HepG2 (cell line): ENCODE measurements at regions not wholly inside any gene's neighbourhood (a gene's known extent, or its start where the extent isn't known, plus 50 kb on each side); places are given as distances from the start of the nearest gene placed in this dataset.

ENCODE experiments used
- ATAC-seq: fragments of 200-7000 bp; cut with Tn5 transposase; 3 replicates; pipeline ENCODE4 v1.9.1; 2020; ENCODE audit warnings: mild to moderate bottlenecking, moderate library complexity
- BruUV-seq: library from RNA; stranded (reverse); fragments of 400-500 nt; replicated peaks from 2 replicates; lab custom pipeline; 2021; lab: Mats Ljungman, UMichigan
- CTCF ChIA-PET: fragments of 300-600 bp; formaldehyde crosslinking; extraction: SDS; loops from one replicate; lab custom pipeline; 2021; ENCODE audit warnings: low total read pairs, inconsistent platforms, low intra/inter-chr PET ratio; lab: Yijun Ruan, JAX
- POLR2A ChIA-PET: fragments of 350-600 bp; sonication (Branson Sonifier 250); formaldehyde crosslinking; loops from one replicate; lab custom pipeline; 2020; ENCODE audit warnings: antibody characterized with exemption, inconsistent platforms; lab: Yijun Ruan, JAX
- DNase-seq: peaks from one replicate; pipeline ENCODE4 v3.0.0-alpha.2; 2015; ENCODE audit warnings: low spot score
- FAIRE-seq: peaks from 3 replicates; lab custom pipeline; 2011; peaks lifted over from hg19 to GRCh38; lab: Jason Lieb, UNC
- H2AFZ ChIP-seq: one replicate; pipeline ENCODE4 v1.6.1; 2011; ENCODE audit warnings: low read length, inconsistent platforms
- H3K27ac ChIP-seq: fragments of 300-600 bp; 3 replicates; pipeline ENCODE4 v1.8.0; 2011; ENCODE audit warnings: mixed run types, mild to moderate bottlenecking, mixed read lengths, low read length, inconsistent platforms; ENCODE audit not compliant: insufficient read depth; ENCODE audit errors: extremely low read length
- H3K27me3 ChIP-seq, 2 experiments: fragments of 200-600 bp in 1 of 2; 2 replicates in 1 of 2; 3 replicates in 1 of 2; pipeline versions ENCODE4 v1.6.0 to v1.8.0; 2011; ENCODE audit warnings: low read length in 2 of 2, mild to moderate bottlenecking in 2 of 2, moderate library complexity in 2 of 2, inconsistent platforms in 1 of 2; ENCODE audit not compliant: insufficient read depth in 2 of 2, control insufficient read depth in 1 of 2
- H3K36me3 ChIP-seq, 2 experiments: fragments of 200-600 bp in 1 of 2; replicated peaks in 1 of 2; 2 replicates in 1 of 2; 3 replicates in 1 of 2; pipeline versions ENCODE4 v1.5.1 to v1.8.0; 2011; ENCODE audit warnings: low read length in 2 of 2, inconsistent platforms in 1 of 2; ENCODE audit not compliant: insufficient read depth in 2 of 2, control insufficient read depth in 1 of 2
- H3K4me1 ChIP-seq: 2 replicates; pipeline ENCODE4 v1.5.1; 2012; ENCODE audit warnings: low read length, inconsistent platforms; ENCODE audit not compliant: insufficient read depth
- H3K4me2 ChIP-seq: 2 replicates; pipeline ENCODE4 v1.6.0; 2011; ENCODE audit warnings: low read depth, low read length, inconsistent platforms
- H3K4me3 ChIP-seq, 3 experiments: fragments of 200-600 bp in 1 of 3; sonication (generic), shearing (Covaris generic) in 1 of 3; replicated peaks in 1 of 3; 2 replicates each; pipeline ENCODE4 v1.5.1; 2011 to 2016; ENCODE audit warnings: low read length in 3 of 3, inconsistent platforms in 2 of 3, low read depth in 2 of 3, mild to moderate bottlenecking in 2 of 3, control low read depth in 1 of 3, mixed read lengths in 1 of 3; ENCODE audit not compliant: insufficient read depth in 1 of 3
- H3K79me2 ChIP-seq: one replicate; pipeline ENCODE4 v1.6.1; 2011; ENCODE audit warnings: low read length, inconsistent platforms; ENCODE audit not compliant: insufficient read depth
- H3K9ac ChIP-seq: 2 replicates; pipeline ENCODE4 v1.6.0; 2011; ENCODE audit warnings: mild to moderate bottlenecking, low read depth, low read length, inconsistent platforms; ENCODE audit not compliant: insufficient read depth
- H3K9me3 ChIP-seq: 2 replicates; pipeline ENCODE4 v1.5.1; 2012; ENCODE audit warnings: mild to moderate bottlenecking, low read length
- H4K20me1 ChIP-seq: 2 replicates; pipeline ENCODE4 v1.6.0; 2011; ENCODE audit warnings: inconsistent platforms, mild to moderate bottlenecking, low read length, moderate library complexity; ENCODE audit not compliant: insufficient read depth
- AGO1 ChIP-seq: fragments of 200-400 bp; formaldehyde crosslinking; IDR thresholded peaks from 2 replicates; pipeline ENCODE4 v1.6.1; 2017; ENCODE audit warnings: mild to moderate bottlenecking, low read depth, low read length, moderate library complexity; ENCODE audit not compliant: poor library complexity, severe bottlenecking
- ATRX ChIP-seq: sonication (generic); formaldehyde crosslinking; IDR thresholded peaks from 2 replicates; pipeline ENCODE4 v1.4.0; 2020; ENCODE audit warnings: missing genetic modification reagents, borderline replicate concordance
- NR2F1 ChIP-seq, 2 experiments: fragments of 450-650 bp in 1 of 2; formaldehyde crosslinking in 1 of 2; IDR thresholded peaks; 2 replicates each; pipeline versions ENCODE4 v1.5.0 to v1.6.1; 2016 to 2020; ENCODE audit warnings: mild to moderate bottlenecking in 1 of 2, missing compliant biosample characterization in 1 of 2, missing genetic modification reagents in 1 of 2, moderate library complexity in 1 of 2
- PAWR ChIP-seq: sonication (generic); formaldehyde crosslinking; IDR thresholded peaks from 2 replicates; pipeline ENCODE4 v1.4.0; 2020; ENCODE audit warnings: missing genetic modification reagents, mild to moderate bottlenecking, borderline replicate concordance
- XRCC5 ChIP-seq: fragments of 200-400 bp; formaldehyde crosslinking; optimal IDR thresholded peaks from 2 replicates; pipeline ENCODE3; 2017; ENCODE audit warnings: mild to moderate bottlenecking, low read length
- ZBTB3 ChIP-seq: sonication (generic); formaldehyde crosslinking; IDR thresholded peaks from 2 replicates; pipeline ENCODE4 v1.4.0; 2020; ENCODE audit warnings: low read depth, mild to moderate bottlenecking, moderate library complexity, missing genetic modification reagents, borderline replicate concordance
- WGBS: methylation state at CpG from one replicate; pipeline ENCODE4 v1.1.6; 2017; ENCODE audit warnings: low lambda C conversion rate; 5-methylcytosine and 5-hydroxymethylcytosine counted together
- in situ Hi-C: cut with HindIII; loops from 2 replicates; pipeline ENCODE4 v1.10.0; 2017; ENCODE audit warnings: low pct_unique_long_range_greater_than_20kb; ENCODE audit not compliant: extremely low pct_ligation_motif_present
- intact Hi-C: fragments of 100-400 bp; cut with micrococcal nuclease; formaldehyde crosslinking; loops from one replicate; pipeline ENCODE4 v1.10.0; 2022; ENCODE audit not compliant: unreplicated experiment
- TF ChIP-seq, protein P1 (sequence below): sonication (generic); formaldehyde crosslinking; conservative IDR thresholded peaks from 2 replicates; pipeline ENCODE4 v1.4.0; 2020; ENCODE audit warnings: mild to moderate bottlenecking, missing genetic modification reagents, moderate library complexity
- TF ChIP-seq, protein P2 (sequence below): sonication (generic); formaldehyde crosslinking; IDR thresholded peaks from 2 replicates; pipeline ENCODE4 v1.5.0; 2020; ENCODE audit warnings: mild to moderate bottlenecking, missing genetic modification reagents
- TF ChIP-seq, protein P3 (sequence below): fragments of 450-650 bp; IDR thresholded peaks from 2 replicates; pipeline ENCODE4 v1.6.1; 2017
- TF ChIP-seq, protein P4 (sequence below), 2 experiments: fragments of 450-650 bp in 1 of 2; sonication (generic) in 1 of 2; formaldehyde crosslinking; IDR thresholded peaks; 2 replicates each; pipeline versions ENCODE4 v1.5.0 to v1.8.0; 2020 to 2022; ENCODE audit warnings: mild to moderate bottlenecking in 1 of 2, missing genetic modification reagents in 1 of 2

DNA sequence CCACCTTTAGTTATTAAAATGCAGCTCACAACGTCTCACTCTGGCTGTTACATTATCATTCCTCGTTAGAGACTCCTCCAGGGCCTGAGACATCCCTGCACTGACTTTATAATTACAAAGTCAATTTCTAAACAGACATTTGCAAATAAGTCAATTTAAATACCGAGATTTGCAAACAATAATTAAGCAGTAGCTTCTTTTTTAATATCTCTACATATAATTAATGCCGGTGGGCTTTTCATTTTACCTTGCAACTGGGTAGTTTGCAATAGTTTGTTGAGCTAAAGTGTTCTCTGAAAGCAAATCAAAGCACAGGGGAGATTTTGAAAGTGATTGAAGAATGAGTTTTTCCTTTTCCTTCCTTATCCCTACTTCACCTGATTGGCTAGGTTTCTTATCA lies 154.4 kb downstream of the TLR4 start:
- no peak overlapping the region for H3K4me2 ChIP-seq
- no peak for ATAC-seq
- POLR2A ChIA-PET = no interaction called here

More for the DNA sequence above, 154.4 kb downstream of the TLR4 start:
- Histone ChIP-seq H3K27me3 (no peaks in the 10 kb centered on the region), H4K20me1 (no peaks in the 10 kb centered on the region), H3K9me3 (peaks cover 64% of the 10 kb centered on the region), H3K36me3 (no peaks in the 10 kb centered on the region), H3K9ac (no peak overlapping the region), H3K27ac (no peak overlapping the region), H2AFZ (no peak overlapping the region), H3K79me2 (no peaks in the 10 kb centered on the region), H3K4me1 (no peaks in the 10 kb centered on the region), H3K4me3 (no peak overlapping the region)
- intact Hi-C loops = no loop called here
- 11% methylated on average over 4 of the region's 4 CpGs for WGBS
- in situ Hi-C loops = no loop called here
- FAIRE-seq (no peak), DNase-seq (no peak)
- CTCF ChIA-PET = no interaction called here
- BruUV-seq = no TSS peak
- TF ChIP-seq NR2F1 (CRISPR knock-in tag; IDR thresholded peaks at IDR 0.05) = no peak
- TF ChIP-seq, protein P1, sequence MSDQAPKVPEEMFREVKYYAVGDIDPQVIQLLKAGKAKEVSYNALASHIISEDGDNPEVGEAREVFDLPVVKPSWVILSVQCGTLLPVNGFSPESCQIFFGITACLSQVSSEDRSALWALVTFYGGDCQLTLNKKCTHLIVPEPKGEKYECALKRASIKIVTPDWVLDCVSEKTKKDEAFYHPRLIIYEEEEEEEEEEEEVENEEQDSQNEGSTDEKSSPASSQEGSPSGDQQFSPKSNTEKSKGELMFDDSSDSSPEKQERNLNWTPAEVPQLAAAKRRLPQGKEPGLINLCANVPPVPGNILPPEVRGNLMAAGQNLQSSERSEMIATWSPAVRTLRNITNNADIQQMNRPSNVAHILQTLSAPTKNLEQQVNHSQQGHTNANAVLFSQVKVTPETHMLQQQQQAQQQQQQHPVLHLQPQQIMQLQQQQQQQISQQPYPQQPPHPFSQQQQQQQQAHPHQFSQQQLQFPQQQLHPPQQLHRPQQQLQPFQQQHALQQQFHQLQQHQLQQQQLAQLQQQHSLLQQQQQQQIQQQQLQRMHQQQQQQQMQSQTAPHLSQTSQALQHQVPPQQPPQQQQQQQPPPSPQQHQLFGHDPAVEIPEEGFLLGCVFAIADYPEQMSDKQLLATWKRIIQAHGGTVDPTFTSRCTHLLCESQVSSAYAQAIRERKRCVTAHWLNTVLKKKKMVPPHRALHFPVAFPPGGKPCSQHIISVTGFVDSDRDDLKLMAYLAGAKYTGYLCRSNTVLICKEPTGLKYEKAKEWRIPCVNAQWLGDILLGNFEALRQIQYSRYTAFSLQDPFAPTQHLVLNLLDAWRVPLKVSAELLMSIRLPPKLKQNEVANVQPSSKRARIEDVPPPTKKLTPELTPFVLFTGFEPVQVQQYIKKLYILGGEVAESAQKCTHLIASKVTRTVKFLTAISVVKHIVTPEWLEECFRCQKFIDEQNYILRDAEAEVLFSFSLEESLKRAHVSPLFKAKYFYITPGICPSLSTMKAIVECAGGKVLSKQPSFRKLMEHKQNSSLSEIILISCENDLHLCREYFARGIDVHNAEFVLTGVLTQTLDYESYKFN (CRISPR knock-in tag) = no peak
- TF ChIP-seq ZBTB3 (CRISPR knock-in tag) = no peak
- TF ChIP-seq, protein P2, sequence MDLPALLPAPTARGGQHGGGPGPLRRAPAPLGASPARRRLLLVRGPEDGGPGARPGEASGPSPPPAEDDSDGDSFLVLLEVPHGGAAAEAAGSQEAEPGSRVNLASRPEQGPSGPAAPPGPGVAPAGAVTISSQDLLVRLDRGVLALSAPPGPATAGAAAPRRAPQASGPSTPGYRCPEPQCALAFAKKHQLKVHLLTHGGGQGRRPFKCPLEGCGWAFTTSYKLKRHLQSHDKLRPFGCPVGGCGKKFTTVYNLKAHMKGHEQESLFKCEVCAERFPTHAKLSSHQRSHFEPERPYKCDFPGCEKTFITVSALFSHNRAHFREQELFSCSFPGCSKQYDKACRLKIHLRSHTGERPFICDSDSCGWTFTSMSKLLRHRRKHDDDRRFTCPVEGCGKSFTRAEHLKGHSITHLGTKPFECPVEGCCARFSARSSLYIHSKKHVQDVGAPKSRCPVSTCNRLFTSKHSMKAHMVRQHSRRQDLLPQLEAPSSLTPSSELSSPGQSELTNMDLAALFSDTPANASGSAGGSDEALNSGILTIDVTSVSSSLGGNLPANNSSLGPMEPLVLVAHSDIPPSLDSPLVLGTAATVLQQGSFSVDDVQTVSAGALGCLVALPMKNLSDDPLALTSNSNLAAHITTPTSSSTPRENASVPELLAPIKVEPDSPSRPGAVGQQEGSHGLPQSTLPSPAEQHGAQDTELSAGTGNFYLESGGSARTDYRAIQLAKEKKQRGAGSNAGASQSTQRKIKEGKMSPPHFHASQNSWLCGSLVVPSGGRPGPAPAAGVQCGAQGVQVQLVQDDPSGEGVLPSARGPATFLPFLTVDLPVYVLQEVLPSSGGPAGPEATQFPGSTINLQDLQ (CRISPR knock-in tag) = no peak
- TF ChIP-seq, protein P3, sequence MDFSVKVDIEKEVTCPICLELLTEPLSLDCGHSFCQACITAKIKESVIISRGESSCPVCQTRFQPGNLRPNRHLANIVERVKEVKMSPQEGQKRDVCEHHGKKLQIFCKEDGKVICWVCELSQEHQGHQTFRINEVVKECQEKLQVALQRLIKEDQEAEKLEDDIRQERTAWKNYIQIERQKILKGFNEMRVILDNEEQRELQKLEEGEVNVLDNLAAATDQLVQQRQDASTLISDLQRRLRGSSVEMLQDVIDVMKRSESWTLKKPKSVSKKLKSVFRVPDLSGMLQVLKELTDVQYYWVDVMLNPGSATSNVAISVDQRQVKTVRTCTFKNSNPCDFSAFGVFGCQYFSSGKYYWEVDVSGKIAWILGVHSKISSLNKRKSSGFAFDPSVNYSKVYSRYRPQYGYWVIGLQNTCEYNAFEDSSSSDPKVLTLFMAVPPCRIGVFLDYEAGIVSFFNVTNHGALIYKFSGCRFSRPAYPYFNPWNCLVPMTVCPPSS = no peak
- TF ChIP-seq XRCC5 = no peak
- TF ChIP-seq AGO1 = no peak
- no peak for TF ChIP-seq ATRX (CRISPR knock-in tag)
- no peak for TF ChIP-seq PAWR (CRISPR knock-in tag)
- TF ChIP-seq, protein P4, sequence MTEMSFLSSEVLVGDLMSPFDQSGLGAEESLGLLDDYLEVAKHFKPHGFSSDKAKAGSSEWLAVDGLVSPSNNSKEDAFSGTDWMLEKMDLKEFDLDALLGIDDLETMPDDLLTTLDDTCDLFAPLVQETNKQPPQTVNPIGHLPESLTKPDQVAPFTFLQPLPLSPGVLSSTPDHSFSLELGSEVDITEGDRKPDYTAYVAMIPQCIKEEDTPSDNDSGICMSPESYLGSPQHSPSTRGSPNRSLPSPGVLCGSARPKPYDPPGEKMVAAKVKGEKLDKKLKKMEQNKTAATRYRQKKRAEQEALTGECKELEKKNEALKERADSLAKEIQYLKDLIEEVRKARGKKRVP (CRISPR knock-in tag; IDR thresholded peaks at IDR 0.05) = no peak
- TF ChIP-seq, all 625 proteins: peak for 0
